HG02870 (cell line): ENCODE measurements at regions not wholly inside any gene's neighbourhood (a gene's known extent, or its start where the extent isn't known, plus 50 kb on each side); places are given as distances from the start of the nearest gene placed in this dataset.

Experiments
- ATAC-seq: cut with Tn5 transposase; IDR thresholded peaks from one replicate; pipeline ENCODE4 v1.9.1; 2021; ENCODE audit warnings: mild to moderate bottlenecking, moderate library complexity; ENCODE audit not compliant: unreplicated experiment

GRCh38 chrX:10021461-10022272 is 54.5 kb downstream of the CLDN34 start:
- ATAC-seq: no peak

- no peak for ATAC-seq
These were observed 55.0 kb downstream of the CLDN34 start for GRCh38 chrX:10022273-10022541.

GRCh38 chrX:10022580-10023245 is 55.6 kb downstream of the CLDN34 start:
- no peak for ATAC-seq

GRCh38 chrX:10023821-10024220 is 56.7 kb downstream of the CLDN34 start:
- no peak for ATAC-seq

GRCh38 chrX:10025742-10026493 is 58.8 kb downstream of the CLDN34 start:
- no peak for ATAC-seq

GRCh38 chrX:10028283-10029104 is 61.3 kb downstream of the CLDN34 start:
- no peak for ATAC-seq

- ATAC-seq: no peak
These were observed 63.4 kb downstream of the CLDN34 start for GRCh38 chrX:10030570-10030969.

GRCh38 chrX:10031746-10032145 is 64.6 kb downstream of the CLDN34 start:
- ATAC-seq: no peak

GRCh38 chrX:10032147-10032546 is 65.0 kb downstream of the CLDN34 start:
- ATAC-seq: no peak

- ATAC-seq: no peak
These were observed 66.3 kb downstream of the CLDN34 start for GRCh38 chrX:10033375-10034007.

GRCh38 chrX:10034740-10035260 is 67.6 kb downstream of the CLDN34 start:
- ATAC-seq: no peak

GRCh38 chrX:10038585-10038984 is 71.4 kb downstream of the CLDN34 start:
- ATAC-seq: no peak

GRCh38 chrX:10039821-10040793 is 72.9 kb downstream of the CLDN34 start:
- no peak for ATAC-seq

- ATAC-seq: no peak
These were observed 73.8 kb downstream of the CLDN34 start for GRCh38 chrX:10040961-10041360.

GRCh38 chrX:10041383-10041782 is 74.2 kb downstream of the CLDN34 start:
- ATAC-seq: no peak

GRCh38 chrX:10042055-10042454 is 74.9 kb downstream of the CLDN34 start:
- no peak for ATAC-seq

- no peak for ATAC-seq
These were observed 76.2 kb downstream of the CLDN34 start for GRCh38 chrX:10043386-10043785.

GRCh38 chrX:10044021-10044420 is 76.9 kb downstream of the CLDN34 start:
- no peak for ATAC-seq

GRCh38 chrX:10045327-10046000 is 78.3 kb downstream of the CLDN34 start:
- ATAC-seq: peak; percentile 51
